ENCODE measurements at regions not wholly inside any gene's neighbourhood (a gene's known extent, or its start where the extent isn't known, plus 50 kb on each side); places are given as distances from the start of the nearest gene placed in this dataset.

- TF ChIP-seq ISL1 (CRISPR knock-in tag; IDR thresholded peaks at IDR 0.05) (no peak), ZNF8 (CRISPR knock-in tag; IDR thresholded peaks at IDR 0.05) (no peak), PPARA (CRISPR knock-in tag; IDR thresholded peaks at IDR 0.05; ENCODE audit: borderline replicate concordance) (no peak), ZC3H10 (CRISPR knock-in tag; IDR thresholded peaks at IDR 0.05) (no peak), ZNF565 (CRISPR knock-in tag; conservative IDR thresholded peaks at IDR 0.05; ENCODE audit: low read depth) (no peak), ESRRG (CRISPR knock-in tag; IDR thresholded peaks at IDR 0.05) (no peak), TSHZ2 (CRISPR knock-in tag; IDR thresholded peaks at IDR 0.05) (no peak), OSR1 (CRISPR knock-in tag; IDR thresholded peaks at IDR 0.05) (no peak), GLIS3 (CRISPR knock-in tag; IDR thresholded peaks at IDR 0.05) (no peak), RARB (CRISPR knock-in tag; IDR thresholded peaks at IDR 0.05) (no peak), SNAI2 (CRISPR knock-in tag; IDR thresholded peaks at IDR 0.05) (no peak)
- TF ChIP-seq, protein P1, sequence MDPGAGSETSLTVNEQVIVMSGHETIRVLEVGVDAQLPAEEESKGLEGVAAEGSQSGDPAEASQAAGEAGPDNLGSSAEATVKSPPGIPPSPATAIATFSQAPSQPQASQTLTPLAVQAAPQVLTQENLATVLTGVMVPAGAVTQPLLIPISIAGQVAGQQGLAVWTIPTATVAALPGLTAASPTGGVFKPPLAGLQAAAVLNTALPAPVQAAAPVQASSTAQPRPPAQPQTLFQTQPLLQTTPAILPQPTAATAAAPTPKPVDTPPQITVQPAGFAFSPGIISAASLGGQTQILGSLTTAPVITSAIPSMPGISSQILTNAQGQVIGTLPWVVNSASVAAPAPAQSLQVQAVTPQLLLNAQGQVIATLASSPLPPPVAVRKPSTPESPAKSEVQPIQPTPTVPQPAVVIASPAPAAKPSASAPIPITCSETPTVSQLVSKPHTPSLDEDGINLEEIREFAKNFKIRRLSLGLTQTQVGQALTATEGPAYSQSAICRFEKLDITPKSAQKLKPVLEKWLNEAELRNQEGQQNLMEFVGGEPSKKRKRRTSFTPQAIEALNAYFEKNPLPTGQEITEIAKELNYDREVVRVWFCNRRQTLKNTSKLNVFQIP (CRISPR knock-in tag; IDR thresholded peaks at IDR 0.05; ENCODE audit: borderline replicate concordance, low read depth), result no peak
- TF ChIP-seq, protein P2, sequence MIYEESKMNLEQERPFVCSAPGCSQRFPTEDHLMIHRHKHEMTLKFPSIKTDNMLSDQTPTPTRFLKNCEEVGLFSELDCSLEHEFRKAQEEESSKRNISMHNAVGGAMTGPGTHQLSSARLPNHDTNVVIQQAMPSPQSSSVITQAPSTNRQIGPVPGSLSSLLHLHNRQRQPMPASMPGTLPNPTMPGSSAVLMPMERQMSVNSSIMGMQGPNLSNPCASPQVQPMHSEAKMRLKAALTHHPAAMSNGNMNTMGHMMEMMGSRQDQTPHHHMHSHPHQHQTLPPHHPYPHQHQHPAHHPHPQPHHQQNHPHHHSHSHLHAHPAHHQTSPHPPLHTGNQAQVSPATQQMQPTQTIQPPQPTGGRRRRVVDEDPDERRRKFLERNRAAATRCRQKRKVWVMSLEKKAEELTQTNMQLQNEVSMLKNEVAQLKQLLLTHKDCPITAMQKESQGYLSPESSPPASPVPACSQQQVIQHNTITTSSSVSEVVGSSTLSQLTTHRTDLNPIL (CRISPR knock-in tag; IDR thresholded peaks at IDR 0.05; ENCODE audit: low read depth), result no peak
- TF ChIP-seq, protein P3, sequence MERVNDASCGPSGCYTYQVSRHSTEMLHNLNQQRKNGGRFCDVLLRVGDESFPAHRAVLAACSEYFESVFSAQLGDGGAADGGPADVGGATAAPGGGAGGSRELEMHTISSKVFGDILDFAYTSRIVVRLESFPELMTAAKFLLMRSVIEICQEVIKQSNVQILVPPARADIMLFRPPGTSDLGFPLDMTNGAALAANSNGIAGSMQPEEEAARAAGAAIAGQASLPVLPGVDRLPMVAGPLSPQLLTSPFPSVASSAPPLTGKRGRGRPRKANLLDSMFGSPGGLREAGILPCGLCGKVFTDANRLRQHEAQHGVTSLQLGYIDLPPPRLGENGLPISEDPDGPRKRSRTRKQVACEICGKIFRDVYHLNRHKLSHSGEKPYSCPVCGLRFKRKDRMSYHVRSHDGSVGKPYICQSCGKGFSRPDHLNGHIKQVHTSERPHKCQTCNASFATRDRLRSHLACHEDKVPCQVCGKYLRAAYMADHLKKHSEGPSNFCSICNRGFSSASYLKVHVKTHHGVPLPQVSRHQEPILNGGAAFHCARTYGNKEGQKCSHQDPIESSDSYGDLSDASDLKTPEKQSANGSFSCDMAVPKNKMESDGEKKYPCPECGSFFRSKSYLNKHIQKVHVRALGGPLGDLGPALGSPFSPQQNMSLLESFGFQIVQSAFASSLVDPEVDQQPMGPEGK (CRISPR knock-in tag; IDR thresholded peaks at IDR 0.05; ENCODE audit: borderline replicate concordance), result no peak
- peak; percentile 96 for ATAC-seq
These were observed 51.5 kb upstream of the TRPC3 start for GRCh38 chr4:122003335-122003734.
